SU-DHL-6 (cell line): ENCODE measurements at regions not wholly inside any gene's neighbourhood (a gene's known extent, or its start where the extent isn't known, plus 50 kb on each side); places are given as distances from the start of the nearest gene placed in this dataset.

ENCODE experiments used
- H2AFZ ChIP-seq: fragments of 200-600 bp; sonication (generic); 2 replicates; pipeline ENCODE4 v1.6.1; 2014; ENCODE audit warnings: low read depth, mild to moderate bottlenecking, moderate library complexity, mixed read lengths, antibody characterized with exemption, low read length; ENCODE audit not compliant: severe bottlenecking
- H3F3A ChIP-seq: fragments of 200-600 bp; shearing (Covaris generic); 2 replicates; pipeline ENCODE4 v1.6.0; 2016; ENCODE audit warnings: antibody characterized with exemption, mild to moderate bottlenecking; ENCODE audit not compliant: insufficient read depth
- H3K27ac ChIP-seq: fragments of 200-600 bp; sonication (generic); 2 replicates; pipeline ENCODE4 v1.5.1; 2016; ENCODE audit warnings: low read depth, mild to moderate bottlenecking, low read length, moderate library complexity, mixed read lengths
- H3K27me3 ChIP-seq: fragments of 200-600 bp; sonication (generic), shearing (Covaris generic); 2 replicates; pipeline ENCODE4 v1.6.0; 2014; ENCODE audit warnings: mild to moderate bottlenecking, low read length
- H3K36me3 ChIP-seq: fragments of 200-600 bp; sonication (generic); 2 replicates; pipeline ENCODE4 v1.6.1; 2014; ENCODE audit warnings: mild to moderate bottlenecking, low read length, mixed read lengths
- H3K4me2 ChIP-seq: fragments of 300-600, 200-600 bp; shearing (Covaris generic), sonication (generic); 2 replicates; pipeline ENCODE4 v1.6.0; 2014; ENCODE audit warnings: low read length, low read depth, mild to moderate bottlenecking; ENCODE audit not compliant: poor library complexity, severe bottlenecking
- H3K4me3 ChIP-seq: fragments of 200-600 bp; sonication (generic); 2 replicates; pipeline ENCODE4 v1.5.1; 2014; ENCODE audit warnings: antibody characterized with exemption, low read length, mild to moderate bottlenecking, mixed read lengths; ENCODE audit not compliant: insufficient read depth, poor library complexity, severe bottlenecking
- H3K79me2 ChIP-seq: fragments of 200-600 bp; sonication (generic); 2 replicates; pipeline ENCODE4 v1.6.1; 2014; ENCODE audit warnings: mild to moderate bottlenecking, low read length, moderate library complexity; ENCODE audit not compliant: insufficient read depth
- H3K9ac ChIP-seq: fragments of 200-600 bp; sonication (generic); 2 replicates; pipeline ENCODE4 v1.7.0; 2014; ENCODE audit warnings: mild to moderate bottlenecking, low read length
- H3K9me2 ChIP-seq: fragments of 200-600 bp; sonication (generic); replicated peaks from 2 replicates; pipeline ENCODE4 v1.6.1; 2014; ENCODE audit warnings: low read length; ENCODE audit not compliant: insufficient read depth
- H3K9me3 ChIP-seq: fragments of 200-600 bp; sonication (generic); 2 replicates; pipeline ENCODE4 v1.6.1; 2014; ENCODE audit warnings: low read length, mixed read lengths; ENCODE audit not compliant: insufficient read depth
- H4K20me1 ChIP-seq: fragments of 200-600 bp; sonication (generic); 2 replicates; pipeline ENCODE4 v1.6.1; 2014; ENCODE audit warnings: low read depth, mild to moderate bottlenecking, antibody characterized with exemption, low read length, moderate library complexity, mixed read lengths
- CTCF ChIP-seq: fragments of 200-600 bp; sonication (generic); IDR thresholded peaks from one replicate; pipeline ENCODE4 v1.5.1; 2017; ENCODE audit warnings: antibody characterized with exemption, mild to moderate bottlenecking, low read length, moderate library complexity; ENCODE audit not compliant: insufficient read depth, poor library complexity, severe bottlenecking
- EZH2phosphoT487 ChIP-seq: fragments of 200-600 bp; sonication (generic), shearing (Covaris generic); conservative IDR thresholded peaks from 2 replicates; pipeline ENCODE4 v1.6.1; 2018; ENCODE audit warnings: mild to moderate bottlenecking, antibody characterized with exemption, low read length, moderate library complexity, mixed read lengths

DNA sequence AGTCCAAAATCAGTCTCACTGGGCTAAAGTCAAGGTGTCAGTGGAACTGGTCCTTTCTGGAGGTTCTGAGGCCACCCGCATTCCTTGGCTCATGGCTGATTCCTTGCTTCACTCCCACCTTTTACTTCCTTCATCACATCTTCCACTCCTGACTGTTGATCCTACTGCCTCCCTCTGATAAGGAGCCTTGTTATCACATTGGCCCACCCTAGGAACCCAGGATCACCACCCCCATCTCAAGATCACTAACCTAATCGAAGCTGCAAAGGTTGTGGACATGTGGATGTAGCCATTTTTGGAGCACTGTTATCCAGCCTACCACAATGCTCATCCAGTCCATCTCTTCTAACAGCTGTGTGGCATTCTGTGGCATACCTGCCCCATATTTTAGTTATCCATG is 87.2 kb downstream of the TNFAIP3 start:
- no peak overlapping the region for H3K4me2 ChIP-seq
- H3K36me3 ChIP-seq, result no peaks in the 10 kb centered on the region
- no peak for TF ChIP-seq EZH2phosphoT487
- no peak for TF ChIP-seq CTCF
- H3K9me3 ChIP-seq, result no peaks in the 10 kb centered on the region
- H3K27ac ChIP-seq, result no peak overlapping the region
- no peak overlapping the region for H3K4me3 ChIP-seq
- H4K20me1 ChIP-seq, result no peaks in the 10 kb centered on the region
- H3F3A ChIP-seq, result peaks cover 7% of the 10 kb centered on the region; the same call in 1 of the 2 replicates
- H2AFZ ChIP-seq, result no peak overlapping the region
- no peaks in the 10 kb centered on the region for H3K27me3 ChIP-seq
- H3K9ac ChIP-seq, result no peak overlapping the region
- H3K79me2 ChIP-seq, result no peaks in the 10 kb centered on the region
- H3K9me2 ChIP-seq, result no peaks in the 10 kb centered on the region

GRCh38 chr6:137956098-137956488 is 89.0 kb downstream of the TNFAIP3 start:
- H2AFZ ChIP-seq, result no peak overlapping the region

GRCh38 chr6:137957471-137957870 is 90.4 kb downstream of the TNFAIP3 start:
- no peaks in the 10 kb centered on the region for H3F3A ChIP-seq
- TF ChIP-seq EZH2phosphoT487, result no peak
- TF ChIP-seq CTCF, result no peak
- no peak overlapping the region for H3K4me2 ChIP-seq
- H3K9me2 ChIP-seq, result no peaks in the 10 kb centered on the region
- H3K4me3 ChIP-seq, result no peak overlapping the region
- no peaks in the 10 kb centered on the region for H4K20me1 ChIP-seq
- no peak overlapping the region for H3K27ac ChIP-seq
- no peaks in the 10 kb centered on the region for H3K79me2 ChIP-seq
- no peaks in the 10 kb centered on the region for H3K9me3 ChIP-seq
- H3K36me3 ChIP-seq, result no peaks in the 10 kb centered on the region
- no peaks in the 10 kb centered on the region for H3K27me3 ChIP-seq
- H2AFZ ChIP-seq, result no peak overlapping the region
- no peak overlapping the region for H3K9ac ChIP-seq

More at GRCh38 chr6:137956098-137956488, 89.0 kb downstream of the TNFAIP3 start:
- H3K9ac ChIP-seq, result no peak overlapping the region
- no peaks in the 10 kb centered on the region for H3K36me3 ChIP-seq
- H3K79me2 ChIP-seq, result no peaks in the 10 kb centered on the region
- H3K9me3 ChIP-seq, result no peaks in the 10 kb centered on the region
- no peaks in the 10 kb centered on the region for H3K9me2 ChIP-seq
- no peaks in the 10 kb centered on the region for H3K27me3 ChIP-seq
- H3K27ac ChIP-seq, result no peak overlapping the region
- no peak overlapping the region for H3K4me2 ChIP-seq
- TF ChIP-seq EZH2phosphoT487, result no peak
- no peak for TF ChIP-seq CTCF
- H3F3A ChIP-seq, result no peaks in the 10 kb centered on the region
- no peak overlapping the region for H3K4me3 ChIP-seq
- H4K20me1 ChIP-seq, result no peaks in the 10 kb centered on the region
